ENCODE measurements at regions not wholly inside any gene's neighbourhood (a gene's known extent, or its start where the extent isn't known, plus 50 kb on each side); places are given as distances from the start of the nearest gene placed in this dataset.
A peak's percentile ranks its signal among the peaks of the same experiment; 100 is the strongest.

- H3K9ac ChIP-seq (ENCODE audit: low read depth, low read length), result no peak overlapping the region
- H3K27me3 ChIP-seq (ENCODE audit: control insufficient read depth, insufficient read depth, low read length), result peaks cover 26% of the 10 kb centered on the region
Observed at GRCh38 chr2:121074293-121074932, 210.6 kb downstream of the TFCP2L1 start.

GRCh38 chr2:121075006-121075551 is 209.9 kb downstream of the TFCP2L1 start:
- no peaks in the 10 kb centered on the region for H3K9me3 ChIP-seq (ENCODE audit: control insufficient read depth, insufficient read depth, low read length)
- peaks cover 26% of the 10 kb centered on the region for H3K27me3 ChIP-seq (ENCODE audit: control insufficient read depth, insufficient read depth, low read length)
- H3K27ac ChIP-seq (ENCODE audit: low read depth, low read length), result peak overlapping the region; percentile 67
- peak overlapping the region; percentile 60 for H3K9ac ChIP-seq (ENCODE audit: low read depth, low read length)
- H3K4me1 ChIP-seq (ENCODE audit: control insufficient read depth, insufficient read depth, low read length), result peaks cover 17% of the 10 kb centered on the region
- H3K36me3 ChIP-seq (ENCODE audit: control insufficient read depth, insufficient read depth, low read length), result no peaks in the 10 kb centered on the region
- H3K4me3 ChIP-seq (ENCODE audit: low read depth, low read length), result peak overlapping the region; percentile 51

More at GRCh38 chr2:121074293-121074932, 210.6 kb downstream of the TFCP2L1 start:
- no peaks in the 10 kb centered on the region for H3K36me3 ChIP-seq (ENCODE audit: control insufficient read depth, insufficient read depth, low read length)
- peak overlapping the region; percentile 38 for H3K27ac ChIP-seq (ENCODE audit: low read depth, low read length)
- no peak overlapping the region for H3K4me3 ChIP-seq (ENCODE audit: low read depth, low read length)
- H3K4me1 ChIP-seq (ENCODE audit: control insufficient read depth, insufficient read depth, low read length), result peaks cover 17% of the 10 kb centered on the region
- no peaks in the 10 kb centered on the region for H3K9me3 ChIP-seq (ENCODE audit: control insufficient read depth, insufficient read depth, low read length)

GRCh38 chr2:121075641-121076497 is 209.1 kb downstream of the TFCP2L1 start:
- H3K27ac ChIP-seq (ENCODE audit: low read depth, low read length), result peak overlapping the region; percentile 67
- no peaks in the 10 kb centered on the region for H3K36me3 ChIP-seq (ENCODE audit: control insufficient read depth, insufficient read depth, low read length)
- peak overlapping the region; percentile 51 for H3K4me3 ChIP-seq (ENCODE audit: low read depth, low read length)
- peaks cover 26% of the 10 kb centered on the region for H3K27me3 ChIP-seq (ENCODE audit: control insufficient read depth, insufficient read depth, low read length)
- no peaks in the 10 kb centered on the region for H3K9me3 ChIP-seq (ENCODE audit: control insufficient read depth, insufficient read depth, low read length)
- H3K4me1 ChIP-seq (ENCODE audit: control insufficient read depth, insufficient read depth, low read length), result peaks cover 17% of the 10 kb centered on the region
- H3K9ac ChIP-seq (ENCODE audit: low read depth, low read length), result peak overlapping the region; percentile 60

GRCh38 chr2:121076498-121076820 is 208.5 kb downstream of the TFCP2L1 start:
- H3K36me3 ChIP-seq (ENCODE audit: control insufficient read depth, insufficient read depth, low read length), result no peaks in the 10 kb centered on the region
- H3K4me3 ChIP-seq (ENCODE audit: low read depth, low read length), result peak overlapping the region; percentile 37
- peaks cover 17% of the 10 kb centered on the region for H3K4me1 ChIP-seq (ENCODE audit: control insufficient read depth, insufficient read depth, low read length)
- H3K27me3 ChIP-seq (ENCODE audit: control insufficient read depth, insufficient read depth, low read length), result peaks cover 24% of the 10 kb centered on the region
- H3K9ac ChIP-seq (ENCODE audit: low read depth, low read length), result no peak overlapping the region
- no peak overlapping the region for H3K27ac ChIP-seq (ENCODE audit: low read depth, low read length)
- H3K9me3 ChIP-seq (ENCODE audit: control insufficient read depth, insufficient read depth, low read length), result no peaks in the 10 kb centered on the region

GRCh38 chr2:121076885-121077549 is 208.0 kb downstream of the TFCP2L1 start:
- H3K27ac ChIP-seq (ENCODE audit: low read depth, low read length), result no peak overlapping the region
- peaks cover 17% of the 10 kb centered on the region for H3K4me1 ChIP-seq (ENCODE audit: control insufficient read depth, insufficient read depth, low read length)
- H3K36me3 ChIP-seq (ENCODE audit: control insufficient read depth, insufficient read depth, low read length), result no peaks in the 10 kb centered on the region
- H3K27me3 ChIP-seq (ENCODE audit: control insufficient read depth, insufficient read depth, low read length), result peaks cover 23% of the 10 kb centered on the region
- H3K9ac ChIP-seq (ENCODE audit: low read depth, low read length), result no peak overlapping the region
- H3K9me3 ChIP-seq (ENCODE audit: control insufficient read depth, insufficient read depth, low read length), result no peaks in the 10 kb centered on the region
- peak overlapping the region; percentile 37 for H3K4me3 ChIP-seq (ENCODE audit: low read depth, low read length)

GRCh38 chr2:121078899-121079298 is 206.1 kb downstream of the TFCP2L1 start:
- peaks cover 23% of the 10 kb centered on the region for H3K27me3 ChIP-seq (ENCODE audit: control insufficient read depth, insufficient read depth, low read length)
- H3K4me1 ChIP-seq (ENCODE audit: control insufficient read depth, insufficient read depth, low read length), result peaks cover 17% of the 10 kb centered on the region
- no peaks in the 10 kb centered on the region for H3K36me3 ChIP-seq (ENCODE audit: control insufficient read depth, insufficient read depth, low read length)
- H3K9ac ChIP-seq (ENCODE audit: low read depth, low read length), result no peak overlapping the region
- H3K9me3 ChIP-seq (ENCODE audit: control insufficient read depth, insufficient read depth, low read length), result no peaks in the 10 kb centered on the region
- no peak overlapping the region for H3K27ac ChIP-seq (ENCODE audit: low read depth, low read length)
- H3K4me3 ChIP-seq (ENCODE audit: low read depth, low read length), result no peak overlapping the region

- Histone ChIP-seq H3K36me3 (ENCODE audit: control insufficient read depth, insufficient read depth, low read length) (no peaks in the 10 kb centered on the region), H3K27ac (ENCODE audit: low read depth, low read length) (no peak overlapping the region), H3K9ac (ENCODE audit: low read depth, low read length) (no peak overlapping the region), H3K9me3 (ENCODE audit: control insufficient read depth, insufficient read depth, low read length) (no peaks in the 10 kb centered on the region), H3K4me3 (ENCODE audit: low read depth, low read length) (no peak overlapping the region), H3K27me3 (ENCODE audit: control insufficient read depth, insufficient read depth, low read length) (peaks cover 23% of the 10 kb centered on the region), H3K4me1 (ENCODE audit: control insufficient read depth, insufficient read depth, low read length) (peaks cover 12% of the 10 kb centered on the region)
Observed at GRCh38 chr2:121080013-121080772, 204.8 kb downstream of the TFCP2L1 start.

GRCh38 chr2:121081701-121082100 is 203.3 kb downstream of the TFCP2L1 start:
- H3K9me3 ChIP-seq (ENCODE audit: control insufficient read depth, insufficient read depth, low read length), result no peaks in the 10 kb centered on the region
- H3K4me3 ChIP-seq (ENCODE audit: low read depth, low read length), result no peak overlapping the region
- no peak overlapping the region for H3K27ac ChIP-seq (ENCODE audit: low read depth, low read length)
- no peaks in the 10 kb centered on the region for H3K36me3 ChIP-seq (ENCODE audit: control insufficient read depth, insufficient read depth, low read length)
- H3K9ac ChIP-seq (ENCODE audit: low read depth, low read length), result no peak overlapping the region
- peaks cover 12% of the 10 kb centered on the region for H3K27me3 ChIP-seq (ENCODE audit: control insufficient read depth, insufficient read depth, low read length)
- no peaks in the 10 kb centered on the region for H3K4me1 ChIP-seq (ENCODE audit: control insufficient read depth, insufficient read depth, low read length)

GRCh38 chr2:121082191-121082590 is 202.8 kb downstream of the TFCP2L1 start:
- Histone ChIP-seq H3K27me3 (ENCODE audit: control insufficient read depth, insufficient read depth, low read length) (peaks cover 10% of the 10 kb centered on the region), H3K4me3 (ENCODE audit: low read depth, low read length) (no peak overlapping the region), H3K27ac (ENCODE audit: low read depth, low read length) (no peak overlapping the region), H3K4me1 (ENCODE audit: control insufficient read depth, insufficient read depth, low read length) (no peaks in the 10 kb centered on the region), H3K36me3 (ENCODE audit: control insufficient read depth, insufficient read depth, low read length) (no peaks in the 10 kb centered on the region), H3K9ac (ENCODE audit: low read depth, low read length) (no peak overlapping the region), H3K9me3 (ENCODE audit: control insufficient read depth, insufficient read depth, low read length) (no peaks in the 10 kb centered on the region)

- Histone ChIP-seq H3K4me1 (ENCODE audit: control insufficient read depth, insufficient read depth, low read length) (no peaks in the 10 kb centered on the region), H3K4me3 (ENCODE audit: low read depth, low read length) (no peak overlapping the region), H3K27ac (ENCODE audit: low read depth, low read length) (no peak overlapping the region), H3K27me3 (ENCODE audit: control insufficient read depth, insufficient read depth, low read length) (no peaks in the 10 kb centered on the region), H3K36me3 (ENCODE audit: control insufficient read depth, insufficient read depth, low read length) (no peaks in the 10 kb centered on the region), H3K9me3 (ENCODE audit: control insufficient read depth, insufficient read depth, low read length) (no peaks in the 10 kb centered on the region), H3K9ac (ENCODE audit: low read depth, low read length) (no peak overlapping the region)
Observed at GRCh38 chr2:121084130-121084680, 200.8 kb downstream of the TFCP2L1 start.

Measured in HUES48 (cell line).